ENCODE measurements at regions not wholly inside any gene's neighbourhood (a gene's known extent, or its start where the extent isn't known, plus 50 kb on each side); places are given as distances from the start of the nearest gene placed in this dataset.
A peak's percentile ranks its signal among the peaks of the same experiment; 100 is the strongest.

- TF ChIP-seq RXRA (IDR thresholded peaks at IDR 0.05; ENCODE audit: insufficient read depth, low read depth, low read length), result no peak
- no peak for TF ChIP-seq ZNF274 (IDR thresholded peaks at IDR 0.05; ENCODE audit: borderline replicate concordance, extremely low read depth, low read length)
- no peak for TF ChIP-seq JUND (IDR thresholded peaks at IDR 0.05; ENCODE audit: low read length)
- no peak for TF ChIP-seq BCL11A (IDR thresholded peaks at IDR 0.05; ENCODE audit: low read depth in 2 of 2, low read length in 2 of 2)
- no peak for TF ChIP-seq EGR1 (IDR thresholded peaks at IDR 0.05; ENCODE audit: borderline replicate concordance, low read depth, low read length)
- TF ChIP-seq KDM4A (IDR thresholded peaks at IDR 0.05; ENCODE audit: low read depth, low read length, severe bottlenecking), result no peak
- no peak for TF ChIP-seq SIN3A (conservative IDR thresholded peaks at IDR 0.05 in 1 of 2, IDR thresholded peaks at IDR 0.05 in 1 of 2; ENCODE audit: low read depth in 1 of 2, low read length in 2 of 2)
- TF ChIP-seq CEBPB (IDR thresholded peaks at IDR 0.05; ENCODE audit: low read depth, low read length), result no peak
- no peak for TF ChIP-seq HDAC2 (IDR thresholded peaks at IDR 0.05; ENCODE audit: borderline replicate concordance in 1 of 2, low read depth in 2 of 2, low read length in 2 of 2)
- peak; percentile 61 to 76; a peak in 3 of 4 replicates for TF ChIP-seq RAD21 (IDR thresholded peaks at IDR 0.05 in 1 of 2, conservative IDR thresholded peaks at IDR 0.05 in 1 of 2; ENCODE audit: low read depth in 2 of 2, low read length in 2 of 2)
- TF ChIP-seq NANOG (IDR thresholded peaks at IDR 0.05; ENCODE audit: insufficient read depth, low read depth, low read length, poor library complexity, severe bottlenecking), result no peak
- TF ChIP-seq PHF8 (conservative IDR thresholded peaks at IDR 0.05; ENCODE audit: low read depth, low read length), result no peak
These were observed 522.6 kb upstream of the SEMA6D start (continued) for GRCh38 chr15:47194718-47195117.

All from H1 (cell line).